ENCODE measurements at regions not wholly inside any gene's neighbourhood (a gene's known extent, or its start where the extent isn't known, plus 50 kb on each side); places are given as distances from the start of the nearest gene placed in this dataset.

DNA sequence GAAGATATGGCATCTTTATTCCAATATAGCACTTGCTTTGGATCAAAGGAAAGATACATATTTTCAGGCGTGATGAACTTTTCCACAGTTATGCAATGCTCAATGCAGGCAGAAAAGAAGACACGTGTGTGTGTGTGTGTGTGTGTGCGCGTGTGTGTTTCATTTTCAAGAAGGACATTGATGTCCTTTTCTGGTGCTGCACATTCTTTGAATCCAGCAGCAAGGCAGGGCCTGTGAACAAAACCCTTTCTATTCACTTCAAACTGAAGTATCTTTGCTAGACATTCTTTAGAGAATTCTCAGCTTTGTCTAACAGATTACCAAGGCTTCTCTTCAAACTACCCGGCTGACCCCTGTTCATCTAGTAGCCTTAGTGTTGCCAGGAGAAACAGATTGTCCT is 124.6 kb downstream of the CD47 start:
- Histone ChIP-seq H3K27me3 (ENCODE audit: low read depth, low read length) (no peaks in the 10 kb centered on the region), H3K36me3 (ENCODE audit: control insufficient read depth in 1 of 2, insufficient read depth in 2 of 2, low read length in 2 of 2) (no peaks in the 10 kb centered on the region), H3K4me1 (ENCODE audit: control insufficient read depth in 1 of 2, insufficient read depth in 2 of 2, low read length in 2 of 2) (peaks cover 0 to 9% of the 10 kb centered on the region in 2 donors), H3K27ac (ENCODE audit: low read length) (no peak overlapping the region), H3K4me3 (ENCODE audit: low read depth in 1 of 2, low read length in 2 of 2) (no peak overlapping the region), H3K9me3 (ENCODE audit: control insufficient read depth in 1 of 2, low read length in 2 of 2) (no peaks in the 10 kb centered on the region)

DNA sequence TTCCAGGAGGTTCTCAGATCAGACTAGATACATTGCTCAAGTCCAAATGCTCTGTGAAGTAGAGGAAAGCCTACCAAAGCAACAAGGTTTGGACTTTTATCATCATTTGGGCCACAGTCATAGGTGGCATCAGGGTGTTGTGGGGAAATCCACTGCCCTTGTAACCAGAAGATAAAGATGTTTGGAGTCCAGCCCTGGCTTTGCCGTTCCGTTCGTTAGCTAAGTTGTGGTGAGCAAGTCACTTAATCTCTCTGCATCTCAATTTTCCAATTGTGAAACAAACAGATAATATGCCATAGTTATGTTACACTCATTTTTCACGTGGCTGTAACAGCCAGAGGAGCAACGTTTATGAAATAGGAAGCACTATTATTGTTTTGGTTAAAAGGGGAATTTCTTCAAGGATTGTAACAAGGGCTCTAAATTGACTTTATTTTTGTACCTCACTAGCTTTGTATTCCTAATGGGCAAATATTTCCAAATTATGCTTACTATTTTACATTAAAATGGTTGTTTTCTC is 125.6 kb downstream of the CD47 start:
- Histone ChIP-seq H3K9me3 (ENCODE audit: control insufficient read depth in 1 of 2, low read length in 2 of 2) (no peaks in the 10 kb centered on the region), H3K36me3 (ENCODE audit: control insufficient read depth in 1 of 2, insufficient read depth in 2 of 2, low read length in 2 of 2) (no peaks in the 10 kb centered on the region), H3K4me3 (ENCODE audit: low read depth in 1 of 2, low read length in 2 of 2) (no peak overlapping the region), H3K27me3 (ENCODE audit: low read depth, low read length) (no peaks in the 10 kb centered on the region), H3K4me1 (ENCODE audit: control insufficient read depth in 1 of 2, insufficient read depth in 2 of 2, low read length in 2 of 2) (peaks cover 0 to 3% of the 10 kb centered on the region in 2 donors), H3K27ac (ENCODE audit: low read length) (no peak overlapping the region)

DNA sequence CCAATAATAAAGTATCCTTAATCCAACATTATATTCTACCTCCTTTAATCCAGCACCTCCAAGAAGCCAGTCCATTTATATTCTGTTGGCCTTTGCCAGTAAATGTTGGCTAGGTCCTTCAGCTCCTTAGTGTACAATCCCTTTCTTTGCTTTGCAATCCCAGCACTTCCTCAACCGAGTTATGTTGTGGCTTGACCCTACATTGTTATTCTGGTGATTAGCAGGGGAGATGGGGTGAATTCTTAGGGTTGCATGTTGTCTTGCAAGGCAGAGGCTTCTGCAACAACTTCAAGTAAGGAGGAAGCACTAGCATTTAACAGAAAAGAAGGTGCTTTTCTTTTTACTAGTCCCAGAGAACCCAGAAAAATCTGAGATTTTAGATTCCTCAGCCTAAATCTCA is 127.2 kb downstream of the CD47 start:
- H3K4me3 ChIP-seq (ENCODE audit: low read depth in 1 of 2, low read length in 2 of 2): no peak overlapping the region
- H3K27ac ChIP-seq (ENCODE audit: low read length): no peak overlapping the region
- no peaks in the 10 kb centered on the region for H3K27me3 ChIP-seq (ENCODE audit: low read depth, low read length)
- H3K36me3 ChIP-seq (ENCODE audit: control insufficient read depth in 1 of 2, insufficient read depth in 2 of 2, low read length in 2 of 2): no peaks in the 10 kb centered on the region
- H3K4me1 ChIP-seq (ENCODE audit: control insufficient read depth in 1 of 2, insufficient read depth in 2 of 2, low read length in 2 of 2): no peaks in the 10 kb centered on the region
- no peaks in the 10 kb centered on the region for H3K9me3 ChIP-seq (ENCODE audit: control insufficient read depth in 1 of 2, low read length in 2 of 2)

DNA sequence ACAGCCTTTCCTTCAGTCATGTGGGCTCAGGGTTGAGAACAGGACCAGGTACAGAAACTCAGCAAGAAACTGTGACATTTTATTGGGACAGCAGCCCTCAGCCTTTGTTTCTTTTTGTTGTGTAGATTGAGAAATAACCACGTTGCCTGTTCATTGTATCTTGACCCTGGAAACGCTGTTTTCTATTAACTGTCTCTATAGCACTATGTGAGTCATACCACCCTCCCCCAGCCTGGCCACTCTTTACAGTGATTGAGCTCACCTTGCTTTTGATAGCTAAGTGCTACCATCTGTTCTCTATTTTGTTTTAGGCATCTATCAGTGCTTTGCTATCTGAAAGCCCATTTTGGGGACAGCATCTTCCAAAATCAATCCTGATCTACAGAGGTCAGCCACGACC is 127.9 kb downstream of the CD47 start:
- Histone ChIP-seq H3K9me3 (ENCODE audit: control insufficient read depth in 1 of 2, low read length in 2 of 2) (no peaks in the 10 kb centered on the region), H3K4me3 (ENCODE audit: low read depth in 1 of 2, low read length in 2 of 2) (no peak overlapping the region), H3K27ac (ENCODE audit: low read length) (no peak overlapping the region), H3K27me3 (ENCODE audit: low read depth, low read length) (no peaks in the 10 kb centered on the region), H3K4me1 (ENCODE audit: control insufficient read depth in 1 of 2, insufficient read depth in 2 of 2, low read length in 2 of 2) (peaks cover 2 to 6% of the 10 kb centered on the region in 2 donors), H3K36me3 (ENCODE audit: control insufficient read depth in 1 of 2, insufficient read depth in 2 of 2, low read length in 2 of 2) (no peaks in the 10 kb centered on the region)

DNA sequence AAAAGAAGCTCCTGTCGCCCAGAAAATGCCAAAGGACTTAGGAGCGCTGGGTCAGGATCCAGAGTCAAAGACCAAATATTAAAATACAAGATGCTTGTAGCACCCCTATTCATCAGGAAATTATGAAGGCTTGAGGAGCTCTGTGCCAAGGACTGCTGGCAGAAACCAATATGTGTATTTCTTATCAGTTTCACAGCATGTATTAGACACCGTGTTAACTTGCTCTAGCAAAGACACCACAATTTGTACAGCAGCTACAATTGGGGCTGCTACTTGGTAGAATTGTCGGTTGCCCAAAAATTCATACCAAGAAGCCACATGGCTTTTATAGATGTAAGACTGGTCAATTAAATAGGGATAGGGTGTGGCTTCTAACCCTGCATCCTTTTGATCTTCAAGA is 128.8 kb downstream of the CD47 start:
- H3K36me3 ChIP-seq (ENCODE audit: control insufficient read depth in 1 of 2, insufficient read depth in 2 of 2, low read length in 2 of 2): no peaks in the 10 kb centered on the region
- no peaks in the 10 kb centered on the region for H3K9me3 ChIP-seq (ENCODE audit: control insufficient read depth in 1 of 2, low read length in 2 of 2)
- H3K27ac ChIP-seq (ENCODE audit: low read length): no peak overlapping the region
- H3K27me3 ChIP-seq (ENCODE audit: low read depth, low read length): no peaks in the 10 kb centered on the region
- H3K4me3 ChIP-seq (ENCODE audit: low read depth in 1 of 2, low read length in 2 of 2): no peak overlapping the region
- H3K4me1 ChIP-seq (ENCODE audit: control insufficient read depth in 1 of 2, insufficient read depth in 2 of 2, low read length in 2 of 2): peaks cover 8 to 10% of the 10 kb centered on the region in 2 donors

DNA sequence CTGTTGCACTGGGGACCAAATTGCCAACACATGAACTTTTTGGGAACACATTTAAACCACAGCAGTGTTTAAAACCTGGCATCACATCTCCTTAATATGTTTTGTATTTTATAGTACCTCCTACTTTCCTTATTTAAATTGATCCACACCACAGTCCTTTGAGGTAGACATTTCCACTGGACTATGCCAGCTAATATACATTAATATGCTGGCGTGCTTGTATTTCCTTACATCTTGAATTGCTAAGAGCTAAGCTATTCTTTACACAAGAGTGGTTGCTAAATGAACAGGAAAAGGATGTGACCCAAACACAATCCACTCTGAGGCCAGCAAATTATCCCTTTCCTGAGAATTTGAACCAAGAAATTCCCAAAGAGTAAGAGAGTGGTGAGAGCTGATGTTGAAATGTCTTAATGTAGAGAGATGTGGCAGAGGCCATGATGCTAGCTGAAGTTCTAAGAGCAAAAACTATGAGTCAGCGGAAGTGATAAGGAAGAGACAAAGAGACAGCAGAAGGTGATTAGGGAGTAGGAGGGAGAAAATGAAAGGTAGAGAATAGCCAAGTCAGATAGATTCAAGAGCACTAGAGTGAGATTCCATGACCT is 131.2 kb downstream of the CD47 start:
- Histone ChIP-seq H3K27ac (ENCODE audit: low read length) (no peak overlapping the region), H3K36me3 (ENCODE audit: control insufficient read depth in 1 of 2, insufficient read depth in 2 of 2, low read length in 2 of 2) (no peaks in the 10 kb centered on the region), H3K27me3 (ENCODE audit: low read depth, low read length) (no peaks in the 10 kb centered on the region), H3K9me3 (ENCODE audit: control insufficient read depth in 1 of 2, low read length in 2 of 2) (no peaks in the 10 kb centered on the region), H3K4me3 (ENCODE audit: low read depth in 1 of 2, low read length in 2 of 2) (no peak overlapping the region), H3K4me1 (ENCODE audit: control insufficient read depth in 1 of 2, insufficient read depth in 2 of 2, low read length in 2 of 2) (peaks cover 8 to 10% of the 10 kb centered on the region in 2 donors)

DNA sequence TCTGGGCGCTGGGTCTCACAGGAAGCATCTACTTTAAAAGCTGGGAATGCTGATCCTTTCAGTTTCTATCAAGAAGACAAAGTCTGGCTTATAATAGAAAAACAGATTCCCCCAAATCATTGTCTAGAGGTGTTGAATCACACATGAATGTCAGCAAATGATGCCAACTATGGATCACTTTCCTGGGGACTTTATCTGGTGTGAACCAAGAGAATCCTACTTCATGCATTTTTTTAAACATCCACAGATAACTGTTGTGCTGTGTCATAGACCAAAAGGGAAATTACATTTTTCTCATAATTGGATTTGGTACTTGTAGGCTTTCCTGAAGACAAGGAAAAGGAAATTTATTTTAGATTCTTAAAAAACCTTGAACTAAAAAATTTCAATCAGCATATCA is 132.7 kb downstream of the CD47 start:
- H3K27ac ChIP-seq (ENCODE audit: low read length): peak overlapping the region; percentile 67

DNA sequence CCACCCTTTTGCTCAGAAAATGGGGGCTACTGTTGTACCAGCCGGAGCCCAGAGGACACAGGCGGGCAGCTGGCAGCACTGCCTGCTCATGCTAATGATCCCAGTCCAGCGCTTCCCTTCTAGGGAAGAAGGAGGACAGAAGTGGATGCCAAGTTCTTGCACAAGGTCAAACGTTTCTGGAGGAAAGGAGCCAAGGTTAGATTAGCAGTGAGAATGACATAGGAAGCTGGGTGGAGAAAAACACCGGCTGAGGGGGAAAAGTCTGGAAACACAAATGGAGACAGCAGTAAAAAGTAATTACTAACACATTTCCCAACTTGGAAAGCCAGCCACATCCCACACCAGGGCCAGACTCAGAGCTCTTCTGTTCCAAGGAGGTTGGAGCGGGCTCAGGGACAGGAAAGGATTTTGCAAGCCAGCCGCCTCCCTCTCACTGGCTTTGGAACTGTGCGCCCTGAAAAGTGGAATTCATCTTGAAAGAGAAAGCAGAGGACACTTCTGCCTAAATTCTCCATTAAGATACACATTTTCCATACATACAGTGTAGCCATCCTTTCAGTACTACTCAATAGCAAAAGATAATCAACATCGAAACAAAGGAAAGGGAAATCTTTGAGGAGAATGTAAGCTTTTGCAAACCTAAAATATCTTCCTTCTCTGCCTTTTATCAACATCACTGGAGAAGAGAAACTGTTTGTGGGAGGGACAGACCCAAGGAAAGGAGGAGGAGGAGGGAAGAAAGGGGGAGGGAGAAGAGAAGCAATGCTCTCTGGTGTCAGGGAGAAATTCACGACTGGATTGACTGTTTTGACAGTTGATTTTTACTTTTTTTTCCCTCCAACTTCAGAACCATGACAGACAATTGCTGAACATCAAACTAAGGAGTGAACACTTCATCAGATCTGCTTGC is 133.6 kb downstream of the CD47 start:
- Histone ChIP-seq H3K4me3 (ENCODE audit: low read depth in 1 of 2, low read length in 2 of 2) (peak overlapping the region; percentile 7 to 38), H3K36me3 (ENCODE audit: control insufficient read depth in 1 of 2, insufficient read depth in 2 of 2, low read length in 2 of 2) (no peaks in the 10 kb centered on the region), H3K27ac (ENCODE audit: low read length) (peak overlapping the region; percentile 67), H3K27me3 (ENCODE audit: low read depth, low read length) (no peaks in the 10 kb centered on the region), H3K4me1 (ENCODE audit: control insufficient read depth in 1 of 2, insufficient read depth in 2 of 2, low read length in 2 of 2) (peaks cover 8 to 10% of the 10 kb centered on the region in 2 donors), H3K9me3 (ENCODE audit: control insufficient read depth in 1 of 2, low read length in 2 of 2) (no peaks in the 10 kb centered on the region)

More for the DNA sequence above, 132.7 kb downstream of the CD47 start:
- Histone ChIP-seq H3K4me3 (ENCODE audit: low read depth in 1 of 2, low read length in 2 of 2) (peak overlapping the region; percentile 5 to 7), H3K27me3 (ENCODE audit: low read depth, low read length) (no peaks in the 10 kb centered on the region), H3K4me1 (ENCODE audit: control insufficient read depth in 1 of 2, insufficient read depth in 2 of 2, low read length in 2 of 2) (peaks cover 8 to 10% of the 10 kb centered on the region in 2 donors), H3K36me3 (ENCODE audit: control insufficient read depth in 1 of 2, insufficient read depth in 2 of 2, low read length in 2 of 2) (no peaks in the 10 kb centered on the region), H3K9me3 (ENCODE audit: control insufficient read depth in 1 of 2, low read length in 2 of 2) (no peaks in the 10 kb centered on the region)

DNA sequence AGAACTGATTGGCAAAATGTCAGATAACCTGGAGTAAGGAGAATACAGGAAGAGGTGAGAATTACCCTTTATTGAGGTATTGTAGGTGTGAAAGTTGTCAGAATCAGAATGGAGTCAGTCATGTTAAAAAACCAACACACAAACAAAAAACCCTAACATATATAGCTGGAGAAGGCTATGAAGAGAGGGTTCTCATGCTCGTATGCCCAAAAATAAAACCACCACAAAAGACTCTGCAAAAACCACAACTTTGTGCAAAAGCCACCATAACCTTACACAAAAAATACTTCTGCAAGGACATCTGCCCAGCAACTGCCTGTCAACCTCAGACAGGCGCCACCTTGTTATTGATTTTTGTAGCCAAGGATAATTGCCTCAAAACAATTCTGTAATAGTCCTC is 136.0 kb downstream of the CD47 start:
- no peaks in the 10 kb centered on the region for H3K36me3 ChIP-seq (ENCODE audit: control insufficient read depth in 1 of 2, insufficient read depth in 2 of 2, low read length in 2 of 2)
- H3K27ac ChIP-seq (ENCODE audit: low read length): no peak overlapping the region
- no peaks in the 10 kb centered on the region for H3K27me3 ChIP-seq (ENCODE audit: low read depth, low read length)
- peaks cover 8 to 10% of the 10 kb centered on the region in 2 donors for H3K4me1 ChIP-seq (ENCODE audit: control insufficient read depth in 1 of 2, insufficient read depth in 2 of 2, low read length in 2 of 2)
- H3K4me3 ChIP-seq (ENCODE audit: low read depth in 1 of 2, low read length in 2 of 2): no peak overlapping the region
- H3K9me3 ChIP-seq (ENCODE audit: control insufficient read depth in 1 of 2, low read length in 2 of 2): no peaks in the 10 kb centered on the region

DNA sequence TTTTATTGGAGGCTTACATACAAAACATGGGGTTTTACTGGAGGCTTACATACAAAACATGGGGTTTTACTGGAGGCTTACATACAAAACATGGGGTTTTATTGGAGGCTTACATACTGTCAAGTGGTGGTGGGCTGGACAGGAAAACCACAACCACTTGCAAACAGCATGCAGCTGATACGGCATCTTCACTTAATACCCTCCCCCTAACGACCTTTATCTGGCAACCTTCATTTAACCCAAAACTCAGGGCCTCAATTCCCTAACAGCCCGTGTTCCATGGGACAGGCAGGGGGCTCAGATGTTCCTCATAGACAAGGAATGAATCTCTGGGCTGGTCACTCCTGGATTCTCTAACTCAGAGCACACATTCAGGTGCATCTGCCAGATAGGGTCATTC is 137.1 kb downstream of the CD47 start:
- Histone ChIP-seq H3K4me3 (ENCODE audit: low read depth in 1 of 2, low read length in 2 of 2) (no peak overlapping the region), H3K36me3 (ENCODE audit: control insufficient read depth in 1 of 2, insufficient read depth in 2 of 2, low read length in 2 of 2) (no peaks in the 10 kb centered on the region), H3K9me3 (ENCODE audit: control insufficient read depth in 1 of 2, low read length in 2 of 2) (no peaks in the 10 kb centered on the region), H3K27me3 (ENCODE audit: low read depth, low read length) (no peaks in the 10 kb centered on the region), H3K27ac (ENCODE audit: low read length) (no peak overlapping the region), H3K4me1 (ENCODE audit: control insufficient read depth in 1 of 2, insufficient read depth in 2 of 2, low read length in 2 of 2) (peaks cover 8 to 10% of the 10 kb centered on the region in 2 donors)

DNA sequence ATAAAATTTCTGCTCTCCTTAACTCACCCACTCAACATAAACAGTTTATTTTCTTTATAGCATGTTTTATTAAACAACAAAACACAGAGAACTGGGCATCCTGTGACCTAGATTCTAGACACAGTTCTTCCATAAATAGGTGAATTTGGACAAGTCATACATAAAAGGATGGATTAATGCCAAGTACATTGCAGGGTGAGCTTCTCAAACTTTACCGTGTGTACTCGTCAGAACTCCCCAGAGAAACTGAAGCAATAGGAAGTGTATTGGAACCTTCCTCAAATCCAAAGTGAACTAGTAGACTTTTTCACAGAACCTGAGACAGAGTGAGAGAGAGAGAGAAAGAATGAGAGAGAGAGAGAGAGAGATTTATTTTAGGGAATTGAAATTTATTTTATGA is 139.7 kb downstream of the CD47 start:
- Histone ChIP-seq H3K9me3 (ENCODE audit: control insufficient read depth in 1 of 2, low read length in 2 of 2) (no peaks in the 10 kb centered on the region), H3K36me3 (ENCODE audit: control insufficient read depth in 1 of 2, insufficient read depth in 2 of 2, low read length in 2 of 2) (no peaks in the 10 kb centered on the region), H3K4me3 (ENCODE audit: low read depth in 1 of 2, low read length in 2 of 2) (no peak overlapping the region), H3K27ac (ENCODE audit: low read length) (no peak overlapping the region), H3K27me3 (ENCODE audit: low read depth, low read length) (no peaks in the 10 kb centered on the region), H3K4me1 (ENCODE audit: control insufficient read depth in 1 of 2, insufficient read depth in 2 of 2, low read length in 2 of 2) (no peaks in the 10 kb centered on the region)

All from muscle layer of duodenum (tissue), 2 donors.